ENCODE measurements at regions not wholly inside any gene's neighbourhood (a gene's known extent, or its start where the extent isn't known, plus 50 kb on each side); places are given as distances from the start of the nearest gene placed in this dataset.

GRCh38 chr15:80323285-80323684 is 71.3 kb upstream of the CTXND1 start:
- no peaks in the 10 kb centered on the region for H3K9me3 ChIP-seq (ENCODE audit: control insufficient read depth, insufficient read depth, low read depth, low read length)
- H3K4me3 ChIP-seq (ENCODE audit: low read depth in 2 of 2, low read length in 2 of 2) = no peak overlapping the region
- in situ Hi-C loops (cut with HindIII; ENCODE audit: low pct_unique_long_range_greater_than_20kb, low sequenced_read_pairs) = no loop called here
- intact Hi-C loops (cut with micrococcal nuclease; ENCODE audit: unreplicated experiment) = no loop called here
- no peak for ATAC-seq
- ChIA-PET CTCF (interaction anchor here (1.1 kb wide), 1 partner anchor 8 kb away, joined by 3 read pairs; no protein-coding TSS in a partner anchor), POLR2A (no interaction called here)
- no peaks in the 10 kb centered on the region for H3K36me3 ChIP-seq (ENCODE audit: control insufficient read depth, insufficient read depth, low read length)
- no peak for DNase-seq (ENCODE audit: low read depth, low spot score)
- H3K27ac ChIP-seq (ENCODE audit: low read length) = no peak overlapping the region
- no peaks in the 10 kb centered on the region for H3K27me3 ChIP-seq (ENCODE audit: control insufficient read depth, insufficient read depth, low read length)
- H3K4me1 ChIP-seq (ENCODE audit: control insufficient read depth, insufficient read depth, low read length) = no peaks in the 10 kb centered on the region
- TF ChIP-seq, protein P1, sequence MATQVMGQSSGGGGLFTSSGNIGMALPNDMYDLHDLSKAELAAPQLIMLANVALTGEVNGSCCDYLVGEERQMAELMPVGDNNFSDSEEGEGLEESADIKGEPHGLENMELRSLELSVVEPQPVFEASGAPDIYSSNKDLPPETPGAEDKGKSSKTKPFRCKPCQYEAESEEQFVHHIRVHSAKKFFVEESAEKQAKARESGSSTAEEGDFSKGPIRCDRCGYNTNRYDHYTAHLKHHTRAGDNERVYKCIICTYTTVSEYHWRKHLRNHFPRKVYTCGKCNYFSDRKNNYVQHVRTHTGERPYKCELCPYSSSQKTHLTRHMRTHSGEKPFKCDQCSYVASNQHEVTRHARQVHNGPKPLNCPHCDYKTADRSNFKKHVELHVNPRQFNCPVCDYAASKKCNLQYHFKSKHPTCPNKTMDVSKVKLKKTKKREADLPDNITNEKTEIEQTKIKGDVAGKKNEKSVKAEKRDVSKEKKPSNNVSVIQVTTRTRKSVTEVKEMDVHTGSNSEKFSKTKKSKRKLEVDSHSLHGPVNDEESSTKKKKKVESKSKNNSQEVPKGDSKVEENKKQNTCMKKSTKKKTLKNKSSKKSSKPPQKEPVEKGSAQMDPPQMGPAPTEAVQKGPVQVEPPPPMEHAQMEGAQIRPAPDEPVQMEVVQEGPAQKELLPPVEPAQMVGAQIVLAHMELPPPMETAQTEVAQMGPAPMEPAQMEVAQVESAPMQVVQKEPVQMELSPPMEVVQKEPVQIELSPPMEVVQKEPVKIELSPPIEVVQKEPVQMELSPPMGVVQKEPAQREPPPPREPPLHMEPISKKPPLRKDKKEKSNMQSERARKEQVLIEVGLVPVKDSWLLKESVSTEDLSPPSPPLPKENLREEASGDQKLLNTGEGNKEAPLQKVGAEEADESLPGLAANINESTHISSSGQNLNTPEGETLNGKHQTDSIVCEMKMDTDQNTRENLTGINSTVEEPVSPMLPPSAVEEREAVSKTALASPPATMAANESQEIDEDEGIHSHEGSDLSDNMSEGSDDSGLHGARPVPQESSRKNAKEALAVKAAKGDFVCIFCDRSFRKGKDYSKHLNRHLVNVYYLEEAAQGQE (IDR thresholded peaks at IDR 0.05; ENCODE audit: insufficient read depth in 1 of 2, low read depth in 2 of 2, low read length in 1 of 2) = no peak
- peak; percentile 33; the same call in 1 of the 2 replicates for TF ChIP-seq CTCF (IDR thresholded peaks at IDR 0.05)
- BruUV-seq (replicated peaks) = no TSS peak

DNA sequence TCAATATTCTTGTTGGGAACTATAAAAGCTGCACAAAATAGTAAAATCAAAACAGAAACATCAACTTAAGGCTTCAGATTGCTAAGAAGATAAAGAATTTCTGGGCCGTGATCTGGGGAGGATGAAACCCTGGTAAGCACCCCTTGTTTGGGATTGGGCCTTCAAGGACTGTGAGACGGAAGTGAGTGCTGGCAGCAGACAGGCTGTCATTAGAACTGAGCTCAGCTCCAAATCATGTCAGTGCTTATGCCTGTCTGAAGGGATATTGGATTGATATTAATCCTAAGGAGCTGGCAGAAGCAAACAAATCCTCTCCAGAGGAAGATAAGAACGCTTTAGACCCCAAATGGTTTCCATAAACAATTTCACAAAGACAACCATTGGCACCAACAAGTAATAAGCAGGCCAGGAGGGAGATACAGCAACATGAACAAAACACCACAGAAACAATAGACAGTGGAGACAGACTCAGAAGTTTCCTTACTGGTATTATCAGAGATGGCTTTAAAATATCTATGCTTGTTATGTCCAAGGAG is 72.6 kb upstream of the CTXND1 start:
- DNase-seq (ENCODE audit: low read depth, low spot score) (no peak), ATAC-seq (no peak)
- in situ Hi-C loops (cut with HindIII; ENCODE audit: low pct_unique_long_range_greater_than_20kb, low sequenced_read_pairs) = no loop called here
- ChIA-PET POLR2A (no interaction called here), CTCF (no interaction called here)
- intact Hi-C loops (cut with micrococcal nuclease; ENCODE audit: unreplicated experiment) = no loop called here
- Histone ChIP-seq H3K27me3 (ENCODE audit: control insufficient read depth, insufficient read depth, low read length) (no peaks in the 10 kb centered on the region), H3K9me3 (ENCODE audit: control insufficient read depth, insufficient read depth, low read depth, low read length) (no peaks in the 10 kb centered on the region), H3K4me3 (ENCODE audit: low read depth in 2 of 2, low read length in 2 of 2) (no peak overlapping the region), H3K27ac (ENCODE audit: low read length) (no peak overlapping the region), H3K36me3 (ENCODE audit: control insufficient read depth, insufficient read depth, low read length) (no peaks in the 10 kb centered on the region), H3K4me1 (ENCODE audit: control insufficient read depth, insufficient read depth, low read length) (no peaks in the 10 kb centered on the region)
- TF ChIP-seq SIN3A (IDR thresholded peaks at IDR 0.05; ENCODE audit: borderline replicate concordance, insufficient read depth, low read depth, low read length) (no peak), CTCF (IDR thresholded peaks at IDR 0.05) (no peak), TCF7L2 (IDR thresholded peaks at IDR 0.05; ENCODE audit: low read depth, low read length) (no peak), POLR2AphosphoS5 (IDR thresholded peaks at IDR 0.05; ENCODE audit: low read depth, low read length) (no peak)
- TF ChIP-seq, protein P1 (IDR thresholded peaks at IDR 0.05; ENCODE audit: insufficient read depth in 1 of 2, low read depth in 2 of 2, low read length in 1 of 2) = no peak
- BruUV-seq (replicated peaks) = no TSS peak

Measured in Panc1 (cell line).